ENCODE measurements at regions not wholly inside any gene's neighbourhood (a gene's known extent, or its start where the extent isn't known, plus 50 kb on each side); places are given as distances from the start of the nearest gene placed in this dataset.

DNA sequence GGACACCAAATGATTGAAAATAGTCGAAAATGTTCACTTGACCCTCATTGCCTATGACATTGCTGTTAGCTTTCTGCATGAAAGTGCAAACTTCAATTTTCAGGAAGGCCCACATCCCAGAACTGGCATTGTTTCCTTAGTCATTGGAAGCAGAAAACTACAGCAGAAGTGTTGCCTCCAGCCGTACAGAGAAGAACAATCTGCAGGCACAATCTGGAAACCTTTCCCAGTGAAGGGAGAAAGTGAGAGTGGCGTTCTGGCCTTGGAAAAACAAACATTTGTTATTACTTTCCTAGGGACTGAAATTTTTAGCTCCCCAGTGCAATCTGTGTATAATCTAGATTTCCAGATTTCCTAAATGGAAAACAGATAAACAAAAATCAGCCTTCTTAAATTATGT lies 529.5 kb upstream of the RBFOX1 start:
- TF ChIP-seq, protein P1, sequence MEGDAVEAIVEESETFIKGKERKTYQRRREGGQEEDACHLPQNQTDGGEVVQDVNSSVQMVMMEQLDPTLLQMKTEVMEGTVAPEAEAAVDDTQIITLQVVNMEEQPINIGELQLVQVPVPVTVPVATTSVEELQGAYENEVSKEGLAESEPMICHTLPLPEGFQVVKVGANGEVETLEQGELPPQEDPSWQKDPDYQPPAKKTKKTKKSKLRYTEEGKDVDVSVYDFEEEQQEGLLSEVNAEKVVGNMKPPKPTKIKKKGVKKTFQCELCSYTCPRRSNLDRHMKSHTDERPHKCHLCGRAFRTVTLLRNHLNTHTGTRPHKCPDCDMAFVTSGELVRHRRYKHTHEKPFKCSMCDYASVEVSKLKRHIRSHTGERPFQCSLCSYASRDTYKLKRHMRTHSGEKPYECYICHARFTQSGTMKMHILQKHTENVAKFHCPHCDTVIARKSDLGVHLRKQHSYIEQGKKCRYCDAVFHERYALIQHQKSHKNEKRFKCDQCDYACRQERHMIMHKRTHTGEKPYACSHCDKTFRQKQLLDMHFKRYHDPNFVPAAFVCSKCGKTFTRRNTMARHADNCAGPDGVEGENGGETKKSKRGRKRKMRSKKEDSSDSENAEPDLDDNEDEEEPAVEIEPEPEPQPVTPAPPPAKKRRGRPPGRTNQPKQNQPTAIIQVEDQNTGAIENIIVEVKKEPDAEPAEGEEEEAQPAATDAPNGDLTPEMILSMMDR (IDR thresholded peaks at IDR 0.05; ENCODE audit: insufficient read depth, low read length, poor library complexity, severe bottlenecking): no peak
- TF ChIP-seq EZH2phosphoT487 (conservative IDR thresholded peaks at IDR 0.05; ENCODE audit: low read length): no peak

All from SU-DHL-6 (cell line).